ENCODE measurements at regions not wholly inside any gene's neighbourhood (a gene's known extent, or its start where the extent isn't known, plus 50 kb on each side); places are given as distances from the start of the nearest gene placed in this dataset.
A peak's percentile ranks its signal among the peaks of the same experiment; 100 is the strongest.

GRCh38 chr11:16610738-16611388 lies 127.6 kb upstream of the C11orf58 start:
- FAIRE-seq (no peak), DNase-seq (ENCODE audit: insufficient read length, low spot score) (no peak)
- TF ChIP-seq, protein P1, sequence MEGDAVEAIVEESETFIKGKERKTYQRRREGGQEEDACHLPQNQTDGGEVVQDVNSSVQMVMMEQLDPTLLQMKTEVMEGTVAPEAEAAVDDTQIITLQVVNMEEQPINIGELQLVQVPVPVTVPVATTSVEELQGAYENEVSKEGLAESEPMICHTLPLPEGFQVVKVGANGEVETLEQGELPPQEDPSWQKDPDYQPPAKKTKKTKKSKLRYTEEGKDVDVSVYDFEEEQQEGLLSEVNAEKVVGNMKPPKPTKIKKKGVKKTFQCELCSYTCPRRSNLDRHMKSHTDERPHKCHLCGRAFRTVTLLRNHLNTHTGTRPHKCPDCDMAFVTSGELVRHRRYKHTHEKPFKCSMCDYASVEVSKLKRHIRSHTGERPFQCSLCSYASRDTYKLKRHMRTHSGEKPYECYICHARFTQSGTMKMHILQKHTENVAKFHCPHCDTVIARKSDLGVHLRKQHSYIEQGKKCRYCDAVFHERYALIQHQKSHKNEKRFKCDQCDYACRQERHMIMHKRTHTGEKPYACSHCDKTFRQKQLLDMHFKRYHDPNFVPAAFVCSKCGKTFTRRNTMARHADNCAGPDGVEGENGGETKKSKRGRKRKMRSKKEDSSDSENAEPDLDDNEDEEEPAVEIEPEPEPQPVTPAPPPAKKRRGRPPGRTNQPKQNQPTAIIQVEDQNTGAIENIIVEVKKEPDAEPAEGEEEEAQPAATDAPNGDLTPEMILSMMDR (IDR thresholded peaks at IDR 0.05; ENCODE audit: insufficient read depth, missing control alignments): no peak

DNA sequence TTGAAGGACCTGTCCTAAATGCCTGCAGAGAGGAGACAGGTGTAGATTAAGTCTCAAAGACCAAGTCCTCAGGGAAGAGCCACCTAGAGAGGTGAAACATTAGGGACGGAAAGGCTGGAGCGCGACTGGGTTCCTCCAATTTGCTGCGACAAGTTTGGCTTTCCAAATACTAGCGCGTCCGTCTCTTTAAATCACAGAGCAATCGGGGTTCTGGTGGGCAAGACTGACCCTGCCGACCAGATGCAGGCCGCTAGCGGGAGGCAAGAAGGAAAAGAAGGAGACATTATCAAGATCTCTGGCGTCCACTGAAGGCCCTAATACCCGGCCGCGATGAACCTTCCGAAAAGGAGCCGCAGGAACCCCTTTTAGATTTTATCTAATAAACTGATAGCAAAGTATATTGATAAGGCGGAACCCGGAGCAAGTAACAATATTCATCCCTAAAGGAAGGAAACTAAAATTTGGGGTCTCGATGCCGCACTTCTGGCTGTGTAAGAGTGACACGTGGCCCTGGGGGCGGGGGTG lies 128.2 kb upstream of the C11orf58 start:
- TF ChIP-seq, protein P1 (IDR thresholded peaks at IDR 0.05; ENCODE audit: insufficient read depth, missing control alignments): no peak
- no peak for DNase-seq (ENCODE audit: insufficient read length, low spot score)
- no peak for FAIRE-seq

DNA sequence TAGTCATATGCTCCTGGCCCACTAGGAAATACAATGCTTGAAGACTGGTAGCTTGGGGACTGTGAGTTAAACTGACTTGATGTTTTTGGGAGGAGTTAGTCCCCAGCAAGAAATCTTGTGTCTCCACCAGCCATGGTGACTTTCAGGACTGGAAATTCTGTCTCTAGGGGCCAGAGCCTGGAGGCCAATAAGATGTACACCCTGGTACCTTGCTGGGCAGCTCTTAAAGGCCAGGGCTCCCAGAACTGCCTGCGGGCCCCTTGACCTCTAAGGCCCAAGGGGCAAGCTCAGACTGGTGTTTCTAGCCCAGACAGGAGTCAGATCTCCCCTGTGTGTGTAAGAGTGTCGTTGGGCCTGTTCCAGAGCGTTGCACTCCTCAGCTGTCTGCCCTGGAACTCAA lies 128.7 kb upstream of the C11orf58 start:
- TF ChIP-seq, protein P1 (IDR thresholded peaks at IDR 0.05; ENCODE audit: insufficient read depth, missing control alignments): no peak
- no peak for DNase-seq (ENCODE audit: insufficient read length, low spot score)
- FAIRE-seq: no peak

- DNase-seq (ENCODE audit: insufficient read length, low spot score) (no peak), FAIRE-seq (no peak)
- TF ChIP-seq, protein P1 (IDR thresholded peaks at IDR 0.05; ENCODE audit: insufficient read depth, missing control alignments): no peak
These were observed 130.5 kb upstream of the C11orf58 start for GRCh38 chr11:16607675-16608644.

- no peak for FAIRE-seq
- no peak for DNase-seq (ENCODE audit: insufficient read length, low spot score)
- TF ChIP-seq, protein P1 (IDR thresholded peaks at IDR 0.05; ENCODE audit: insufficient read depth, missing control alignments): no peak
These were observed 131.4 kb upstream of the C11orf58 start for GRCh38 chr11:16606784-16607674.

- TF ChIP-seq, protein P1 (IDR thresholded peaks at IDR 0.05; ENCODE audit: insufficient read depth, missing control alignments): peak; percentile 93
- FAIRE-seq: no peak
- no peak for DNase-seq (ENCODE audit: insufficient read length, low spot score)
These were observed 132.3 kb upstream of the C11orf58 start for GRCh38 chr11:16605894-16606783.

All from D721Med (cell line).